GM12878 (cell line): ENCODE measurements at regions not wholly inside any gene's neighbourhood (a gene's known extent, or its start where the extent isn't known, plus 50 kb on each side); places are given as distances from the start of the nearest gene placed in this dataset.

Experiments used
- ATAC-seq: fragments of 200-7000 bp; cut with Tn5 transposase; 3 replicates; pipeline ENCODE4 v1.9.1; 2020; ENCODE audit warnings: mild to moderate bottlenecking, moderate library complexity
- BruUV-seq: library from RNA; stranded (reverse); fragments of 400-500 nt; replicated peaks from 2 replicates; lab custom pipeline; 2021; lab: Mats Ljungman, UMichigan
- CTCF ChIA-PET: fragments of 300-600 bp; sonication (Branson Sonifier 250); formaldehyde crosslinking; extraction: SDS; loops from one replicate; lab custom pipeline; 2021; ENCODE audit warnings: inconsistent platforms; lab: Yijun Ruan, JAX
- POLR2A ChIA-PET: fragments of 350-600 bp; formaldehyde crosslinking; extraction: SDS; loops from one replicate; lab custom pipeline; 2021; ENCODE audit warnings: inconsistent platforms; lab: Charles Lee
- RAD21 ChIA-PET: fragments of 300-600 bp; sonication (Branson Sonifier 250); formaldehyde crosslinking; loops from one replicate; lab custom pipeline; 2023; ENCODE audit warnings: antibody characterized with exemption; ENCODE audit not compliant: unreplicated experiment; lab: Charles Lee
- SMC1A ChIA-PET: fragments of 300-600 bp; sonication (Branson Sonifier 250); formaldehyde crosslinking; loops from one replicate; lab custom pipeline; 2023; ENCODE audit not compliant: unreplicated experiment, uncharacterized antibody; lab: Charles Lee
- DNase-seq: peaks from one replicate; pipeline ENCODE4 v3.0.0-alpha.2; 2011; ENCODE audit warnings: low read depth, low spot score
- FAIRE-seq: peaks from 3 replicates; lab custom pipeline; 2011; peaks lifted over from hg19 to GRCh38; lab: Jason Lieb, UNC
- H2AFZ ChIP-seq: 2 replicates; pipeline ENCODE4 v1.6.0; 2011; ENCODE audit warnings: low read depth, low read length, control low read depth; ENCODE audit not compliant: control insufficient read depth
- H3K27ac ChIP-seq: 2 replicates; pipeline ENCODE4 v1.5.1; 2011; ENCODE audit warnings: control low read depth; ENCODE audit not compliant: control insufficient read depth, insufficient read depth
- H3K27me3 ChIP-seq, 2 experiments: replicated peaks in 1 of 2; 2 replicates each; pipeline versions ENCODE4 v1.6.0 to v1.6.1; 2011; ENCODE audit warnings: low read length in 1 of 2; ENCODE audit not compliant: control insufficient read depth in 2 of 2, insufficient read depth in 2 of 2
- H3K36me3 ChIP-seq, 2 experiments: 2 replicates each; pipeline ENCODE4 v1.5.1; 2011; ENCODE audit warnings: low read length in 1 of 2; ENCODE audit not compliant: control insufficient read depth in 2 of 2, insufficient read depth in 2 of 2
- H3K4me1 ChIP-seq: 2 replicates; pipeline ENCODE4 v1.6.1; 2011; ENCODE audit warnings: mild to moderate bottlenecking, low read length, moderate library complexity, mixed read lengths; ENCODE audit not compliant: control insufficient read depth, insufficient read depth
- H3K4me2 ChIP-seq: 2 replicates; pipeline ENCODE4 v1.6.0; 2011; ENCODE audit warnings: control low read depth; ENCODE audit not compliant: control insufficient read depth, insufficient read depth
- H3K4me3 ChIP-seq: fragments of 200-600 bp; sonication (generic); 2 replicates; pipeline ENCODE4 v1.5.1; 2016
- H3K79me2 ChIP-seq: 2 replicates; pipeline ENCODE4 v1.6.0; 2011; ENCODE audit warnings: low read length; ENCODE audit not compliant: control insufficient read depth, insufficient read depth
- H3K9ac ChIP-seq: 2 replicates; pipeline ENCODE4 v1.8.0; 2011; ENCODE audit warnings: low read length, control low read depth, mixed read lengths; ENCODE audit not compliant: control insufficient read depth, insufficient read depth
- H3K9me3 ChIP-seq: replicated peaks from 3 replicates; pipeline ENCODE4 v1.5.1; 2011; ENCODE audit warnings: mild to moderate bottlenecking, low read length; ENCODE audit not compliant: control insufficient read depth, insufficient read depth
- H4K20me1 ChIP-seq: 2 replicates; pipeline ENCODE4 v1.6.0; 2011; ENCODE audit not compliant: control insufficient read depth, insufficient read depth
- CHD1 ChIP-seq: IDR thresholded peaks from 2 replicates; pipeline ENCODE4 v1.6.1; 2012; ENCODE audit warnings: low read depth, low read length, improper control_type of control experiment
- CHD4 ChIP-seq: fragments of 200-600 bp; sonication (generic); IDR thresholded peaks from 2 replicates; pipeline ENCODE4 v1.6.1; 2016; ENCODE audit warnings: mild to moderate bottlenecking
- CTCF ChIP-seq, 3 experiments: IDR thresholded peaks in 2 of 3; conservative IDR thresholded peaks in 1 of 3; 2 replicates each; pipeline ENCODE4 v1.5.1; 2011; ENCODE audit warnings: low read depth in 3 of 3, low read length in 3 of 3, mild to moderate bottlenecking in 3 of 3, control low read depth in 2 of 3, moderate library complexity in 2 of 3, inconsistent platforms in 1 of 3, mixed read lengths in 1 of 3; ENCODE audit not compliant: control insufficient read depth in 2 of 3, insufficient read depth in 1 of 3; ENCODE audit errors: extremely low read depth in 1 of 3
- FOXK2 ChIP-seq: fragments of 450-650 bp; IDR thresholded peaks from 2 replicates; pipeline ENCODE4 v1.6.1; 2017; ENCODE audit warnings: mild to moderate bottlenecking, moderate library complexity
- HDAC2 ChIP-seq: fragments of 200-600 bp; sonication (generic); IDR thresholded peaks from 2 replicates; pipeline ENCODE4 v1.6.1; 2017
- MAX ChIP-seq: IDR thresholded peaks from 2 replicates; pipeline ENCODE4 v1.6.1; 2012; ENCODE audit warnings: low read depth, low read length, improper control_type of control experiment
- MEF2B ChIP-seq: fragments of 450-650 bp; IDR thresholded peaks from 2 replicates; pipeline ENCODE4 v1.6.1; 2018; ENCODE audit warnings: mild to moderate bottlenecking, moderate library complexity; ENCODE audit not compliant: partially characterized antibody, poor library complexity, severe bottlenecking
- MXI1 ChIP-seq: fragments of 150-350 bp; IDR thresholded peaks from 2 replicates; pipeline ENCODE4 v1.6.1; 2011; ENCODE audit warnings: low read depth, mild to moderate bottlenecking, inconsistent platforms, low read length, improper control_type of control experiment
- NFXL1 ChIP-seq: fragments of 450-650 bp; IDR thresholded peaks from 2 replicates; pipeline ENCODE4 v1.6.1; 2017; ENCODE audit warnings: antibody characterized with exemption, mild to moderate bottlenecking, borderline replicate concordance
- NR2C1 ChIP-seq: fragments of 450-650 bp; IDR thresholded peaks from 2 replicates; pipeline ENCODE4 v1.6.1; 2017; ENCODE audit warnings: antibody characterized with exemption, mild to moderate bottlenecking, moderate library complexity
- PAX5 ChIP-seq: IDR thresholded peaks from 2 replicates; pipeline ENCODE4 v1.6.1; 2011; ENCODE audit warnings: low read depth, low read length, borderline replicate concordance
- SIN3A ChIP-seq: IDR thresholded peaks from 2 replicates; pipeline ENCODE4 v1.6.1; 2012; ENCODE audit warnings: low read depth, low read length, improper control_type of control experiment
- SREBF2 ChIP-seq: IDR thresholded peaks from 2 replicates; pipeline ENCODE4 v1.6.1; 2012; ENCODE audit warnings: mild to moderate bottlenecking, low read length
- STAT3 ChIP-seq: IDR thresholded peaks from 2 replicates; pipeline ENCODE4 v1.6.1; 2011; ENCODE audit warnings: low read depth, low read length, improper control_type of control experiment
- SUPT20H ChIP-seq: IDR thresholded peaks from 2 replicates; pipeline ENCODE4 v1.6.1; 2011; ENCODE audit warnings: low read depth, mild to moderate bottlenecking, low read length, moderate library complexity, borderline replicate concordance; ENCODE audit not compliant: control insufficient read depth
- ZBTB33 ChIP-seq: fragments of 450-650 bp; IDR thresholded peaks from 2 replicates; pipeline ENCODE4 v1.6.1; 2017; ENCODE audit warnings: mild to moderate bottlenecking
- ZBTB4 ChIP-seq: fragments of 450-650 bp; formaldehyde crosslinking; IDR thresholded peaks from 2 replicates; pipeline ENCODE4 v1.4.0; 2022; ENCODE audit warnings: mild to moderate bottlenecking, moderate library complexity
- ZZZ3 ChIP-seq: IDR thresholded peaks from 2 replicates; pipeline ENCODE4 v1.6.1; 2011; ENCODE audit warnings: low read depth; ENCODE audit not compliant: control insufficient read depth, insufficient read length
- WGBS: methylation state at CpG from one replicate; pipeline ENCODE4 v1.1.6; 2016; ENCODE audit warnings: low lambda C conversion rate; ENCODE audit not compliant: insufficient replicate concordance, insufficient coverage; ENCODE audit errors: missing lambda C conversion rate; 5-methylcytosine and 5-hydroxymethylcytosine counted together
- in situ Hi-C: fragments of 300-500 bp; cut with MboI; formaldehyde crosslinking; loops from 9 replicates; pipeline ENCODE4 v1.14.3; 2018; ENCODE audit warnings: mixed read lengths
- intact Hi-C: fragments of 100-400 bp; cut with micrococcal nuclease; formaldehyde crosslinking; loops from one replicate; pipeline ENCODE4 v1.14.2; 2022; ENCODE audit not compliant: unreplicated experiment

- Histone ChIP-seq H3K4me3 (no peak overlapping the region), H2AFZ (no peak overlapping the region), H3K4me2 (no peak overlapping the region), H3K79me2 (no peaks in the 10 kb centered on the region), H3K36me3 (no peaks in the 10 kb centered on the region), H3K9ac (no peak overlapping the region), H3K4me1 (no peaks in the 10 kb centered on the region), H3K27ac (no peak overlapping the region), H3K9me3 (no peaks in the 10 kb centered on the region; the same call in 2 of the 3 replicates), H4K20me1 (no peaks in the 10 kb centered on the region), H3K27me3 (no peaks in the 10 kb centered on the region; a peak in 1 of 4 replicates)
- no peak for TF ChIP-seq ZBTB33
- TF ChIP-seq HDAC2, result no peak
- no peak for TF ChIP-seq FOXK2
- no peak for TF ChIP-seq PAX5
- no peak for TF ChIP-seq MAX
- TF ChIP-seq SREBF2, result no peak
- no peak for TF ChIP-seq NR2C1
- TF ChIP-seq MEF2B, result no peak
- TF ChIP-seq CTCF (IDR thresholded peaks at IDR 0.05 in 2 of 3, conservative IDR thresholded peaks at IDR 0.05 in 1 of 3; ENCODE audit: control insufficient read depth in 2 of 3, extremely low read depth in 1 of 3, insufficient read depth in 1 of 3, low read depth in 3 of 3, low read length in 3 of 3), result no peak
- TF ChIP-seq ZZZ3, result no peak
- TF ChIP-seq CHD4, result no peak
- no peak for TF ChIP-seq SIN3A
- TF ChIP-seq MXI1, result no peak
- no peak for TF ChIP-seq SUPT20H
- no peak for TF ChIP-seq STAT3
- no peak for TF ChIP-seq ZBTB4 (CRISPR knock-in tag)
- TF ChIP-seq NFXL1, result no peak
- no peak for TF ChIP-seq CHD1
- in situ Hi-C loops (loop anchor here (25.0 kb wide), 2 partner anchors 522 to 872 kb away; no protein-coding TSS in a partner anchor), intact Hi-C loops (no loop called here)
- ATAC-seq (no peak), FAIRE-seq (no peak), DNase-seq (no peak)
- ChIA-PET SMC1A (interaction anchor here (1.2 to 5.2 kb wide), 14 partner anchors 9 to 537 kb away, joined by 3 to 60 read pairs (median 6); partner anchors contain the start of gene CTSC), CTCF (interaction anchor here (1.0 to 4.5 kb wide), 17 partner anchors 10 to 872 kb away, joined by 3 to 107 read pairs (median 11); no protein-coding TSS in a partner anchor), RAD21 (interaction anchor here (0.6 to 3.8 kb wide), 6 partner anchors 43 to 536 kb away, joined by 3 to 46 read pairs (median 10); no protein-coding TSS in a partner anchor), POLR2A (no interaction called here)
- WGBS, result 23% methylated on average over 2 of the region's 2 CpGs
- no TSS peak for BruUV-seq
Measured at GRCh38 chr11:88015170-88015569, 160.1 kb downstream of the RAB38 start.
